Neural progenitor cell (in vitro differentiated cells): ENCODE measurements at regions not wholly inside any gene's neighbourhood (a gene's known extent, or its start where the extent isn't known, plus 50 kb on each side); places are given as distances from the start of the nearest gene placed in this dataset.

Source experiments
- CTCF ChIP-seq: fragments of 200-600 bp; sonication (generic); IDR thresholded peaks from 2 replicates; pipeline ENCODE4 v1.5.1; 2017; ENCODE audit warnings: antibody characterized with exemption, mild to moderate bottlenecking
- EZH2 ChIP-seq: fragments of 200-600 bp; sonication (generic); IDR thresholded peaks from 2 replicates; pipeline ENCODE4 v1.6.1; 2017; ENCODE audit warnings: antibody characterized with exemption, mild to moderate bottlenecking, moderate library complexity
- EZH2phosphoT487 ChIP-seq: fragments of 200-600 bp; sonication (generic); IDR thresholded peaks from 2 replicates; pipeline ENCODE4 v1.6.1; 2017; ENCODE audit warnings: antibody characterized with exemption

DNA sequence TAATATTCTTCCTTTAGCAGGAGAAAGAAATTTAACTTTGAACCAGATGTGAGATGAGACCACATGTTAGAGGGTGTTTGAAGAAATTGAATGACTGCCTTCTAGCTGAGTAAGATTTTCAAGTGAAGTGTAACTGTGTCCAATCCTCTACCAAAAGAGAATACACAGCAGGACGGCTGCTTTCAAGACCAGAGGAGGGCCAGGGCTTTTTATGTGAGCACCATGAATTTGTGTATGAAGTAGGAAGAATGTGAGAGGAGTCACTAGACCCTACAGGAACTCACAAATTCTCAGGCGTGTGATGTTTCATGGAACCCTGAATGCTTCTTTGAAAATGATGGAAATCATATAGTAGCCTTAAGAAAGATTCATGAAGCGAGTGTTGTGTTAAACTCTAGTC, 56.8 kb upstream of the SPACA1 start:
- TF ChIP-seq EZH2: no peak
- no peak for TF ChIP-seq CTCF
- TF ChIP-seq EZH2phosphoT487: no peak
